HEK293 (cell line): ENCODE measurements at regions not wholly inside any gene's neighbourhood (a gene's known extent, or its start where the extent isn't known, plus 50 kb on each side); places are given as distances from the start of the nearest gene placed in this dataset.

ENCODE experiments used
- CTCF ChIP-seq: fragments of 450-650 bp; formaldehyde crosslinking; IDR thresholded peaks from 2 replicates; pipeline ENCODE4 v1.5.1; 2016; ENCODE audit warnings: missing biosample characterization, missing genetic modification characterization
- ZBTB7A ChIP-seq: fragments of 450-650 bp; formaldehyde crosslinking; IDR thresholded peaks from 2 replicates; pipeline ENCODE4 v1.5.1; 2016; ENCODE audit warnings: low read depth, missing biosample characterization, missing genetic modification characterization

- TF ChIP-seq ZBTB7A (tag by site-specific recombination) (no peak), CTCF (tag by site-specific recombination) (no peak)
These were observed 63.9 kb upstream of the ARHGEF7 start for GRCh38 chr13:111051041-111051725.
